Gastrocnemius medialis (tissue), 4 donors: ENCODE measurements at regions not wholly inside any gene's neighbourhood (a gene's known extent, or its start where the extent isn't known, plus 50 kb on each side); places are given as distances from the start of the nearest gene placed in this dataset.

Experiments
- CTCF ChIP-seq, 5 experiments: fragments of 450-650 bp in 3 of 5; fragments of 200-600 bp in 2 of 5; sonication (generic) in 2 of 5; IDR thresholded peaks in 4 of 5; conservative IDR thresholded peaks in 1 of 5; 1 replicate in 4 of 5; 2 replicates in 1 of 5; pipeline ENCODE4 v1.5.1; 2016 to 2019; ENCODE audit warnings: antibody characterized with exemption in 5 of 5, mild to moderate bottlenecking in 3 of 5, moderate library complexity in 3 of 5
- POLR2A ChIP-seq, 2 donors: fragments of 450-650 bp; IDR thresholded peaks; one replicate each; pipeline ENCODE4 v1.6.1; 2017; ENCODE audit warnings: antibody characterized with exemption in 2 of 2, mild to moderate bottlenecking in 2 of 2, moderate library complexity in 2 of 2

GRCh38 chr17:73994946-73995345 is 208.5 kb upstream of the RPL38 start:
- TF ChIP-seq CTCF (IDR thresholded peaks at IDR 0.05 in 4 of 5, conservative IDR thresholded peaks at IDR 0.05 in 1 of 5), result no peak
- no peak for TF ChIP-seq POLR2A (IDR thresholded peaks at IDR 0.05)
